HepG2 (cell line): ENCODE measurements at regions not wholly inside any gene's neighbourhood (a gene's known extent, or its start where the extent isn't known, plus 50 kb on each side); places are given as distances from the start of the nearest gene placed in this dataset.

Source experiments
- ATAC-seq: fragments of 200-7000 bp; cut with Tn5 transposase; 3 replicates; pipeline ENCODE4 v1.9.1; 2020; ENCODE audit warnings: mild to moderate bottlenecking, moderate library complexity
- BruUV-seq: library from RNA; stranded (reverse); fragments of 400-500 nt; replicated peaks from 2 replicates; lab custom pipeline; 2021; lab: Mats Ljungman, UMichigan
- CTCF ChIA-PET: fragments of 300-600 bp; formaldehyde crosslinking; extraction: SDS; loops from one replicate; lab custom pipeline; 2021; ENCODE audit warnings: low total read pairs, inconsistent platforms, low intra/inter-chr PET ratio; lab: Yijun Ruan, JAX
- POLR2A ChIA-PET: fragments of 350-600 bp; sonication (Branson Sonifier 250); formaldehyde crosslinking; loops from one replicate; lab custom pipeline; 2020; ENCODE audit warnings: antibody characterized with exemption, inconsistent platforms; lab: Yijun Ruan, JAX
- DNase-seq: peaks from one replicate; pipeline ENCODE4 v3.0.0-alpha.2; 2015; ENCODE audit warnings: low spot score
- FAIRE-seq: peaks from 3 replicates; lab custom pipeline; 2011; peaks lifted over from hg19 to GRCh38; lab: Jason Lieb, UNC
- H2AFZ ChIP-seq: one replicate; pipeline ENCODE4 v1.6.1; 2011; ENCODE audit warnings: low read length, inconsistent platforms
- H3K27ac ChIP-seq: fragments of 300-600 bp; 3 replicates; pipeline ENCODE4 v1.8.0; 2011; ENCODE audit warnings: mixed run types, mild to moderate bottlenecking, mixed read lengths, low read length, inconsistent platforms; ENCODE audit not compliant: insufficient read depth; ENCODE audit errors: extremely low read length
- H3K27me3 ChIP-seq, 2 experiments: fragments of 200-600 bp in 1 of 2; 2 replicates in 1 of 2; 3 replicates in 1 of 2; pipeline versions ENCODE4 v1.6.0 to v1.8.0; 2011; ENCODE audit warnings: low read length in 2 of 2, mild to moderate bottlenecking in 2 of 2, moderate library complexity in 2 of 2, inconsistent platforms in 1 of 2; ENCODE audit not compliant: insufficient read depth in 2 of 2, control insufficient read depth in 1 of 2
- H3K36me3 ChIP-seq, 2 experiments: fragments of 200-600 bp in 1 of 2; replicated peaks in 1 of 2; 2 replicates in 1 of 2; 3 replicates in 1 of 2; pipeline versions ENCODE4 v1.5.1 to v1.8.0; 2011; ENCODE audit warnings: low read length in 2 of 2, inconsistent platforms in 1 of 2; ENCODE audit not compliant: insufficient read depth in 2 of 2, control insufficient read depth in 1 of 2
- H3K4me1 ChIP-seq: 2 replicates; pipeline ENCODE4 v1.5.1; 2012; ENCODE audit warnings: low read length, inconsistent platforms; ENCODE audit not compliant: insufficient read depth
- H3K4me2 ChIP-seq: 2 replicates; pipeline ENCODE4 v1.6.0; 2011; ENCODE audit warnings: low read depth, low read length, inconsistent platforms
- H3K4me3 ChIP-seq, 3 experiments: fragments of 200-600 bp in 1 of 3; sonication (generic), shearing (Covaris generic) in 1 of 3; replicated peaks in 1 of 3; 2 replicates each; pipeline ENCODE4 v1.5.1; 2011 to 2016; ENCODE audit warnings: low read length in 3 of 3, inconsistent platforms in 2 of 3, low read depth in 2 of 3, mild to moderate bottlenecking in 2 of 3, control low read depth in 1 of 3, mixed read lengths in 1 of 3; ENCODE audit not compliant: insufficient read depth in 1 of 3
- H3K79me2 ChIP-seq: one replicate; pipeline ENCODE4 v1.6.1; 2011; ENCODE audit warnings: low read length, inconsistent platforms; ENCODE audit not compliant: insufficient read depth
- H3K9ac ChIP-seq: 2 replicates; pipeline ENCODE4 v1.6.0; 2011; ENCODE audit warnings: mild to moderate bottlenecking, low read depth, low read length, inconsistent platforms; ENCODE audit not compliant: insufficient read depth
- H3K9me3 ChIP-seq: 2 replicates; pipeline ENCODE4 v1.5.1; 2012; ENCODE audit warnings: mild to moderate bottlenecking, low read length
- H4K20me1 ChIP-seq: 2 replicates; pipeline ENCODE4 v1.6.0; 2011; ENCODE audit warnings: inconsistent platforms, mild to moderate bottlenecking, low read length, moderate library complexity; ENCODE audit not compliant: insufficient read depth
- NR2F2 ChIP-seq: IDR thresholded peaks from 2 replicates; pipeline ENCODE4 v1.6.1; 2012; ENCODE audit warnings: low read depth, inconsistent platforms, borderline replicate concordance
- NR3C1 ChIP-seq: sonication (generic); formaldehyde crosslinking; IDR thresholded peaks from 2 replicates; pipeline ENCODE4 v1.4.0; 2020; ENCODE audit warnings: missing genetic modification reagents
- RXRB ChIP-seq: IDR thresholded peaks from 2 replicates; pipeline ENCODE4 v1.6.1; 2016; ENCODE audit warnings: borderline replicate concordance, missing genetic modification reagents, missing compliant biosample characterization
- TMF1 ChIP-seq: sonication (generic); formaldehyde crosslinking; IDR thresholded peaks from 2 replicates; pipeline ENCODE4 v1.8.1; 2022; ENCODE audit warnings: low read depth, missing genetic modification reagents
- ZNF251 ChIP-seq: sonication (generic); formaldehyde crosslinking; IDR thresholded peaks from 2 replicates; pipeline ENCODE4 v1.9.0; 2021; ENCODE audit warnings: mild to moderate bottlenecking, missing genetic modification reagents
- ZNF629 ChIP-seq: sonication (generic); formaldehyde crosslinking; conservative IDR thresholded peaks from 2 replicates; pipeline ENCODE4 v1.5.0; 2020; ENCODE audit warnings: missing genetic modification reagents
- ZNF75D ChIP-seq: sonication (generic); formaldehyde crosslinking; IDR thresholded peaks from 2 replicates; pipeline ENCODE4 v1.8.1; 2023; ENCODE audit warnings: missing genetic modification reagents, mild to moderate bottlenecking, borderline replicate concordance
- WGBS: methylation state at CpG from one replicate; pipeline ENCODE4 v1.1.6; 2017; ENCODE audit warnings: low lambda C conversion rate; 5-methylcytosine and 5-hydroxymethylcytosine counted together
- in situ Hi-C: cut with HindIII; loops from 2 replicates; pipeline ENCODE4 v1.10.0; 2017; ENCODE audit warnings: low pct_unique_long_range_greater_than_20kb; ENCODE audit not compliant: extremely low pct_ligation_motif_present
- intact Hi-C: fragments of 100-400 bp; cut with micrococcal nuclease; formaldehyde crosslinking; loops from one replicate; pipeline ENCODE4 v1.10.0; 2022; ENCODE audit not compliant: unreplicated experiment
- TF ChIP-seq, protein P1 (sequence below): sonication (generic); formaldehyde crosslinking; IDR thresholded peaks from 2 replicates; pipeline ENCODE4 v1.4.0; 2020; ENCODE audit warnings: missing genetic modification reagents, borderline replicate concordance
- TF ChIP-seq, protein P2 (sequence below): sonication (generic); formaldehyde crosslinking; IDR thresholded peaks from 2 replicates; pipeline ENCODE4 v1.4.0; 2020; ENCODE audit warnings: missing genetic modification reagents
- TF ChIP-seq, protein P3 (sequence below): sonication (generic); formaldehyde crosslinking; IDR thresholded peaks from 2 replicates; pipeline ENCODE4 v1.4.0; 2020; ENCODE audit warnings: missing genetic modification reagents

DNA sequence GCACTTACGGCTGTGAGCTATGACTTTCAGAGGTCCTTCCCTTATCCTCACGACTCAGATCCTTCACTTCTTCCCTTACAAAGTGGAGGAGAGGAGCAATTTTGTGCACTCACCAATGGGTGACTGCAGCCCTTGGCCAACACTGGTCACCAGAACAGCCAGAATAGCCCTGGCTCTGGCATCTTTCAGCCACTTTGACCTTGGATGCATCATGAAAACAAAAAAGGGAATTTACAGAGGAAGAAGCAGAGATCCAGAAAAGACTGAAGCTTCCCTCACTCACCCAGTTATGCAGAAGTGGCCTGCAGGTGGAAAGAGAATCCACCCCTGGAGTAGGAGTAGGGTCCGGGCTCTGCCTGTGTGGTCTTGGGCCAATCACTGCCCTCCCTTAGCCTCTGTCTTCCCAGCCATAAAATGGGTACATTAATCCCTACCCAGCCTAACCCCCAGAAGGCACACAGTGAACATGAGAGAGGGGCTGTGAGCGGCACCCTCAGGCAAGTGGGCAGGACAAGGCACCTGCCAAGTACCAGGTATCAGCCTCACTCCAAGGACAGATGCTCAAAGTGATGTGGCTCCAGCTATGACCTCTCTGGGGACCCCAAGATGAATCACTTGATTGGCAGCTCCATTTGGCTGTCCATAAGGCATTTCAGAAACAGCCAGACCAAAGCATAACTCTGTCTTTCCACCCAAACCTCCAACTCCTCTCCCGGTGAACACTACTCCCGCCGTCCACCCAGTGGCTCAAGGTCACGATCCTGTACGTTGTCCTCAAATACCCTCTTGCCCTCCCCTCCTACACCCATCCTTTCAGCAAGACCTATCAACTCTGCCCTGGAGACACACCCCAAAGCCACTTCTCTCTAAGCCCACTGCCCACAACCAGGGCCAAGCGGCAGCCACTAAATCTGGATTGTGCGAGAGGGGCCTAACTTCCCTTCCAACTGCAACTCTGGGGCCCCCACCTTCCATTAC, 129.8 kb upstream of the ZMIZ1 start:
- no peak overlapping the region for H3K27ac ChIP-seq
- H3K9me3 ChIP-seq: peaks cover 5% of the 10 kb centered on the region; the same call in 1 of the 2 replicates
- H3K9ac ChIP-seq: no peak overlapping the region
- in situ Hi-C loops (no loop called here), intact Hi-C loops (no loop called here)
- H3K4me1 ChIP-seq: peaks cover 38% of the 10 kb centered on the region
- ChIA-PET CTCF (no interaction called here), POLR2A (interaction anchor here (1.2 kb wide), 1 partner anchor 36 kb away, joined by 3 read pairs; no protein-coding TSS in a partner anchor)
- peak overlapping the region; percentile 67 for H3K4me2 ChIP-seq
- H3K4me3 ChIP-seq: no peak overlapping the region
- no TSS peak for BruUV-seq
- no peak for FAIRE-seq
- TF ChIP-seq NR2F2 (no peak), ZNF629 (peak; percentile 89), RXRB (peak; percentile 42; the same call in 1 of the 2 replicates)
- TF ChIP-seq, protein P1, sequence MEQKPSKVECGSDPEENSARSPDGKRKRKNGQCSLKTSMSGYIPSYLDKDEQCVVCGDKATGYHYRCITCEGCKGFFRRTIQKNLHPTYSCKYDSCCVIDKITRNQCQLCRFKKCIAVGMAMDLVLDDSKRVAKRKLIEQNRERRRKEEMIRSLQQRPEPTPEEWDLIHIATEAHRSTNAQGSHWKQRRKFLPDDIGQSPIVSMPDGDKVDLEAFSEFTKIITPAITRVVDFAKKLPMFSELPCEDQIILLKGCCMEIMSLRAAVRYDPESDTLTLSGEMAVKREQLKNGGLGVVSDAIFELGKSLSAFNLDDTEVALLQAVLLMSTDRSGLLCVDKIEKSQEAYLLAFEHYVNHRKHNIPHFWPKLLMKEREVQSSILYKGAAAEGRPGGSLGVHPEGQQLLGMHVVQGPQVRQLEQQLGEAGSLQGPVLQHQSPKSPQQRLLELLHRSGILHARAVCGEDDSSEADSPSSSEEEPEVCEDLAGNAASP (CRISPR knock-in tag): peak; percentile 72; the same call in 1 of the 2 replicates
- no peaks in the 10 kb centered on the region for H3K36me3 ChIP-seq
- 52% methylated on average over 11 of the region's 11 CpGs for WGBS
- H4K20me1 ChIP-seq: no peaks in the 10 kb centered on the region
- no peaks in the 10 kb centered on the region; a peak in 2 of 5 replicates for H3K27me3 ChIP-seq
- no peak overlapping the region for H2AFZ ChIP-seq
- no peaks in the 10 kb centered on the region for H3K79me2 ChIP-seq
- no peak for ATAC-seq
- DNase-seq: no peak

DNA sequence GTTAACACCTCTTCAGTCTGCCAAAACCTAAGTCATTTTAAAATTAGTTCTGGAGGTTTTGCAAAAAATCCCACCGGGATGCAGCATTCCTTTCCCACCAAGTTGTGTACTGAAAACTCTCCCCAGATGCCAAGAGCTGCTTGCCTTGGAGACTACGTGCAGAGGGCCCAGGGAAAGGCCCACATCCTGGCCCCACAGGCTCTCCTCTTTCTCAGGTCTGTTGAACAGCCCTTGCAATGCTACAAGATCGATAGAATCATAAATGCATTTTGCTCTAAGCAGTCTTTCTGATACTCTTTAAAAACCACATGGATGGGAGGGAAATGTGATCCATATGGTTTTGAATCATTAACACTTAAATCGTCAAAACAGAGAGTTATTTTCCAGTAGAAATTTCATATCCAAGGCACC, 126.7 kb upstream of the ZMIZ1 start:
- in situ Hi-C loops (no loop called here), intact Hi-C loops (loop anchor here (5.0 kb wide), 1 partner anchor 750 kb away; no protein-coding TSS in a partner anchor)
- WGBS: 80% methylated on average over 4 of the region's 4 CpGs
- Histone ChIP-seq H3K9me3 (peaks cover 5% of the 10 kb centered on the region; the same call in 1 of the 2 replicates), H3K9ac (no peak overlapping the region), H3K4me3 (no peak overlapping the region), H3K79me2 (no peaks in the 10 kb centered on the region), H3K4me1 (peaks cover 52% of the 10 kb centered on the region), H2AFZ (no peak overlapping the region), H4K20me1 (no peaks in the 10 kb centered on the region), H3K4me2 (no peak overlapping the region), H3K36me3 (no peaks in the 10 kb centered on the region), H3K27me3 (no peaks in the 10 kb centered on the region), H3K27ac (no peak overlapping the region)
- POLR2A ChIA-PET: no interaction called here
- BruUV-seq: no TSS peak
- TF ChIP-seq ZNF251 (CRISPR knock-in tag): no peak
- TF ChIP-seq, protein P2, sequence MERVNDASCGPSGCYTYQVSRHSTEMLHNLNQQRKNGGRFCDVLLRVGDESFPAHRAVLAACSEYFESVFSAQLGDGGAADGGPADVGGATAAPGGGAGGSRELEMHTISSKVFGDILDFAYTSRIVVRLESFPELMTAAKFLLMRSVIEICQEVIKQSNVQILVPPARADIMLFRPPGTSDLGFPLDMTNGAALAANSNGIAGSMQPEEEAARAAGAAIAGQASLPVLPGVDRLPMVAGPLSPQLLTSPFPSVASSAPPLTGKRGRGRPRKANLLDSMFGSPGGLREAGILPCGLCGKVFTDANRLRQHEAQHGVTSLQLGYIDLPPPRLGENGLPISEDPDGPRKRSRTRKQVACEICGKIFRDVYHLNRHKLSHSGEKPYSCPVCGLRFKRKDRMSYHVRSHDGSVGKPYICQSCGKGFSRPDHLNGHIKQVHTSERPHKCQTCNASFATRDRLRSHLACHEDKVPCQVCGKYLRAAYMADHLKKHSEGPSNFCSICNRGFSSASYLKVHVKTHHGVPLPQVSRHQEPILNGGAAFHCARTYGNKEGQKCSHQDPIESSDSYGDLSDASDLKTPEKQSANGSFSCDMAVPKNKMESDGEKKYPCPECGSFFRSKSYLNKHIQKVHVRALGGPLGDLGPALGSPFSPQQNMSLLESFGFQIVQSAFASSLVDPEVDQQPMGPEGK (CRISPR knock-in tag): no peak
- TF ChIP-seq, protein P3, sequence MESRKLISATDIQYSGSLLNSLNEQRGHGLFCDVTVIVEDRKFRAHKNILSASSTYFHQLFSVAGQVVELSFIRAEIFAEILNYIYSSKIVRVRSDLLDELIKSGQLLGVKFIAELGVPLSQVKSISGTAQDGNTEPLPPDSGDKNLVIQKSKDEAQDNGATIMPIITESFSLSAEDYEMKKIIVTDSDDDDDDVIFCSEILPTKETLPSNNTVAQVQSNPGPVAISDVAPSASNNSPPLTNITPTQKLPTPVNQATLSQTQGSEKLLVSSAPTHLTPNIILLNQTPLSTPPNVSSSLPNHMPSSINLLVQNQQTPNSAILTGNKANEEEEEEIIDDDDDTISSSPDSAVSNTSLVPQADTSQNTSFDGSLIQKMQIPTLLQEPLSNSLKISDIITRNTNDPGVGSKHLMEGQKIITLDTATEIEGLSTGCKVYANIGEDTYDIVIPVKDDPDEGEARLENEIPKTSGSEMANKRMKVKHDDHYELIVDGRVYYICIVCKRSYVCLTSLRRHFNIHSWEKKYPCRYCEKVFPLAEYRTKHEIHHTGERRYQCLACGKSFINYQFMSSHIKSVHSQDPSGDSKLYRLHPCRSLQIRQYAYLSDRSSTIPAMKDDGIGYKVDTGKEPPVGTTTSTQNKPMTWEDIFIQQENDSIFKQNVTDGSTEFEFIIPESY (CRISPR knock-in tag): no peak
- no peak for TF ChIP-seq ZNF75D (CRISPR knock-in tag)
- no peak for TF ChIP-seq TMF1 (CRISPR knock-in tag)
- no peak for TF ChIP-seq NR3C1 (CRISPR knock-in tag)
- FAIRE-seq (no peak), ATAC-seq (no peak), DNase-seq (no peak)
- CTCF ChIA-PET: no interaction called here
